Activated CD4-positive, CD25-positive, alpha-beta regulatory T cell (primary cell): ENCODE measurements at regions not wholly inside any gene's neighbourhood (a gene's known extent, or its start where the extent isn't known, plus 50 kb on each side); places are given as distances from the start of the nearest gene placed in this dataset.

Source experiments
- DNase-seq, 4 experiments: peaks; one replicate each; lab custom pipeline; 2025; lab: John Stamatoyannopoulos, UW

DNA sequence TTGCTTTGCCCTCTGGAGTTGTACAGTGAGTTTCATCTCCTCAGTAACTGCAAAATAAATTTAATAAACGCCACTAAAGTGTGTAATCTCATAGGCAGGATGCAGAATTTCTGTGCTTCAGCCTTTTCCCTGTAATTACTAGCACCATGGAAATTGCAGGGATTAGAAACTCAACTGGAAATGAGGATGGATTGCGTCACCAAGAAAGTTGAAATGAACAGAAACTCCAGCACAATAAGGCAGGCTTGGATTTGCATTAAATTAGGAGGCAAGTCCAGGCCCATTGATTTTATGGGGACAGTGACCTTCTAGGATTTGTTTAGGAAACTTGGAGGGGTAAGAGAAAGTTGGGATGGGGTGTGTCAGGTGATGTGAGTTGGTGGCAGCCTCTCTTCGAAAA lies 197.5 kb downstream of the PTPRU start:
- DNase-seq, result no peak

DNA sequence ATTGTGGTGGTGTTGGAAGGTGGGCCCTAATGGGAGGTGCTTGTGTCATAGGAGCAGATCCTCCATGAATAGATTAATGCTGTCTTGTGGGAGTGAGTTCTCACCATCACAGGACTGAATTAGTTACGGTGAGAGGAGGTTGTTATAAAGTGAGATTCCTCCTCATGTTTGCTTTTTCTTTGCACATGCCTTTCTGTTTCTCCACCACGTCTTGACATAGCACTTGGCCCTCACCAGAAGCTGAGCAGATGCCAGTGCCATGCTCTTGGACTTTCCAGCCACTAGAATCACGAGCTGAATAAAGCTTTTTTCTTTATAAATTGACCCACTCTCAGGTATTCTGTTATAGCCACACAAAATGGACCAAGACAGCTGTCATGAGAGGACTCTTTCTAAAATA lies 194.8 kb downstream of the PTPRU start:
- no peak for DNase-seq

DNA sequence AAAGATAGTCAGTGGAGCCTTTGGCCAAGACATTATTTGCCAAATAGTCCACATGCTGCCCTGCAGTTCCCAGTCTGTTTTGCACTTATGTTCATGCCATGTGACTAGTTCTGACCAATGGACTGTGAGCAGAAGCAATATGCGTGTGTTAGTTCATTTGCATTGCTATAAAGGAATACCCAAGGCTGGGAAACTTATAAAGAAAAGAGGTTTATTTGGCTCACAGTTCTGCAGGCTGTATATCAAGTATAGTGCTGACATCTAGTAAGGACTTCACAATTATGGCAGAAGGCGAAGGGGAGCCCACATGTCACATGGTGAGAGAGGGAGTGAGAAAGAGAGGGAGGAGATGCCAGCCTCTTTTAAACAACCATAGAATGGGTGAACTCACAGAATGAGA lies 193.3 kb downstream of the PTPRU start:
- no peak for DNase-seq

DNA sequence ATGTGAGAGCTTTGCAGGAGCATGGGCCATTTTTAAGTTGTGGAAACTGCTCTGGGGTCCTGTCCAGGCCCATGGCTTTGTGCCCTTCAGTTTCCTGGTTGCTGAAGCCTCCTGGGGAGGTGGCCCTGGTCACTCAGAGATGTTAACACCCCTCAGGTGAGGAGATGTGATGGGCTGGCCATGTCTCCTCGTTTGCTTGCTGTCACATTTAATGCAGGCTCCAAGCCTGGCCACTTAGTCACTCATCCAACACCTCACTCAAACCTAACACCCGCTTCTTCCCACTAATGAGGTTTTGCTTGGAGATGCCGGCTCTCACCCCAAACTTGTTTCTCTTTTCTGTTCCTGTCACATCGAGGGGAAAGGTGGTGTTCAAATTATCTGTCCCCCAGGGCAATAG lies 192.7 kb downstream of the PTPRU start:
- DNase-seq, result no peak

DNA sequence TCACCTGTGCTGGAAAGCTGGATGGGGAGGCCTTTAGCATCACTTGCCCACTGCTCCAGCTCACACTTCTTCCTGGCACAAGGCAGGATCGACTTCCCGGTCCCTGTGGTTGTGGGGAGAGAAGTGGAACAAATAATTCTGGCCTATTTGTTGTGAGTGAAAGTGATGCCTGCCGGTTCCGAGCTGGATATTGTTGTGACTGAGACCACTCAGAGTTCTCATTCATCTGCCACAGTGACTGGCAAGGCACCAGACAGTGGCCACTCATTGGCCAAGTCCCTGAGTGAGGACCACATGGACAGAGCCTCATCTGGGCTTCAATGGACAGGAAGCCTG lies 191.9 kb downstream of the PTPRU start:
- DNase-seq, result no peak

DNA sequence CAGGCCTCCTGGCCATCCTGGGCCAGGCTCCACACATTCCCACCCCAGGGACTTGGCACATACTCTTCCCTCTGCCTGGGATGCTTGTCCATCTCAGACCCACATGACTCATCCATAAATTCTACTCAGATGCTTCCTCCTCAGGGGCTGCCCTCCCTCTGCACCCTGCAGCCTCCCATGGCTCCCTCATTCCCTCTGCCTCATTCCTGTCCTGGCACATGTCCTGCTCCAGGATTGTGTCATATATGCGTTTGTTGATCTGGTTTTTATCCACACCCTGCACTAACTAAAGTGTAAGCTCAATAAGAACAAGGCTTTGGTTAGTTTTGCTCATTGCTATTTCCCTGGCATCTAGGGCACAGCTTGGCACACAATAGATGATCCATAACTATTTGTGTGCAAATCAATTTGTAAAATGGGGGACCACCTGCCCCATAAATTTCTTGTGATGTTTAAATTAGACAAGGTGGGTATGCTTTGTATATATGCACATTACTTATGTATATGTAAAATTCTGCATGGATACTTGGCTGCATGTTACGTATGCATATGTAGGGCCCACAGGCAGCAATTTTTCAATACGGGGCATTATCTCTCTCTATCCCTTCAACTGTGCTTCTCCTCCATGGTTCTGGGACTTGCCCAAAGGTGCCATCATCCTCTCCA lies 191.4 kb downstream of the PTPRU start:
- DNase-seq, result no peak

DNA sequence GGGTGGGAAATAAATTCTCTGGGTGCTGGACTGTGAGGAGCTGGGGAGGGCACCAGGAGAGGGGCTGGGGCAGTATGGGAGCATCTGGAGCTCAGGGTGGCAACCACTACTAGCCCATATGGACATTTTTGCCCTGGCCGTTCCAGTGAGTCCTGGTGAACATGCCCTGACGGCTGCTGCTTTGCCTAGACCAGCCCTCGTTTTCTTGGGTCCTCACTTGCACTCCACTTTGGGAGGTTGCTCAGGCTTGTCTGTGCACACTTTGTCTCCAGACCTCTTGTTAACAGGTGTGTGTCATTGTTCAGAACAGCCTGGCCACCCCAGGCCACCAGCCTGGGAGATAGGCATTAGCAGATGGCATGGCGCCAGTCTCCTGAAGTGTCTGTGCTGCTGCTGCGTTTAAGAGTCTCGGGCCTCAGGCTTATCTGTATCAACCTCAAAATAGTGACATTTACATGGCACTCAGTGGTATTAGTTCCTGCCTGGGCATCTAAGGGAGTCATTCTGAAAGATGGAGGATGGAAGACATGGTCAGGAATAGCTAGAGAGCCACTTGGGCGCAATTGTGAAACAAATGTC lies 190.5 kb downstream of the PTPRU start:
- DNase-seq, result no peak

DNA sequence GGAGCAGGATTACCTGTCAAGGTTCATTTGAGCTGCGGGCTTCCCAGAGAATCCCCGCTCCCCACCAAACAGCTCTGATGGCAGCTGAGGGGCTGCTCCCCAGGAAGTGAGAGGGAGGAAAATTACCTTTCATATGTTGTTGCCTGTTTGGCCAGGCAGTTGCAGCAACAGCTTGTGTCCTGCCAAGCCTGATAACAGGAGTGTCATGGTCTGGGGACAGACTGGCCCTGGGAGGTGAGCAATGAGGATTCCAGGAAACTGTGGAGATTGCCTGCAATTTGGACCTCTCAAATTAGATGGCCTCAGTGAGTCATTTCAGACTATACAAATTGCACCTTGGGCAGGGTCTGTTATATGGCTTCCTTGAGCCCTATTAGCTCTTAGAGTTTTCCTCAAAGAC lies 189.3 kb downstream of the PTPRU start:
- DNase-seq, result no peak

DNA sequence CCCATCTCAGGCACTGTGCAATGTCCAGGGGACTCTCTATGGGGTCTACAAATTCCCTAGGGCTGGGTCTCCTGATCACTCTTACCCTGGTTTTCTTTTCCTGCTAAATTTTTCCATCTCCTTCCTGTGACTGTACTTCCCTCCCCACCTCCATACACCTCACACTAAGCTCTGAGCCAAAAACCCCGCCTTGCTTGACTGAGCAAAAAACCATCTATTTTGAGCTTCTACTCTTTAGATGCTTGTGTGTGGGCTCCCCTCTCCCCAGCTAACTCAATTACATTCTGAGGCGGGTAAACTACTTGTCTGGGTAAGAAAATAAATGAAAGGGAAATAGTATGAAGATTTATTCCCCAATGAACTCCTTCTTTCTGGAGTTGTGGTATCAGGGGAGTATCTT lies 187.9 kb downstream of the PTPRU start:
- DNase-seq, result no peak

DNA sequence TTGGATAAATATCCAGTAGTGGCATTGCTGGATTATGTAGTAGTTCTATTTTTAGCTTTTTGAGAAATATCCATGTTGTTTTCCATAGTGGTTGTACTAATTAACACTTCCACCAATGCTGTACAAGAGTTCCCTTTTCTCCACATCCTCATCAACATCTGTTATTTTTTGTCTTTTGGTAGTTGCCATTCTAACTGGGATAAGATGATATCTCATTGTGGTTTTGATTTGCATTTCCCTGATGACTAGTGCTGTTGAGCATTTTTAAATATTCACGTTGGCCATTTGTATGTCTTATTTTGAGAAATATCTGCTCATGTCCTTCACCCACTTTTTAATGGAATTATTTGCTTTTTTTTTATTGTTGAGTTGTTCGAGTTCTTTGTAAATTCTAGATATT lies 183.9 kb downstream of the PTPRU start:
- no peak for DNase-seq

DNA sequence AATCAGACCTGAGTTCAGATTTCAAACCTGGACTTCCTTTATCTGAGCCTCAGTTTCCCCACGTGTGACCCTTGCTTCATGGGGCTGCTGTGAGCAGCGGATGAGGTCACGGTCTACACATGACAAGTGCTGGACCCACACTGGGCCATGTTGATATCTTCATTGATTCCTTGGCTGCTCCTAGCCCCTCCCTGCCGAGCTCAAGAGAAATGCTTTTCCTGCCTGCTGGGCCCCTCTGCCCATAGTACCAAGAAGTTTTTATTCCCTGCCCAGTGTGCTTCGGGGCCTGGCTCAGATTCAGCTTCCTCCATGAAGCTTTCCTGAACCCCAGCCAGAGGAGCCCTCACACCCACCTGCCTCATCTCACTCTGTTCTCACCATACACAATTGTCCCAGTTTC lies 181.6 kb downstream of the PTPRU start:
- DNase-seq, result no peak

DNA sequence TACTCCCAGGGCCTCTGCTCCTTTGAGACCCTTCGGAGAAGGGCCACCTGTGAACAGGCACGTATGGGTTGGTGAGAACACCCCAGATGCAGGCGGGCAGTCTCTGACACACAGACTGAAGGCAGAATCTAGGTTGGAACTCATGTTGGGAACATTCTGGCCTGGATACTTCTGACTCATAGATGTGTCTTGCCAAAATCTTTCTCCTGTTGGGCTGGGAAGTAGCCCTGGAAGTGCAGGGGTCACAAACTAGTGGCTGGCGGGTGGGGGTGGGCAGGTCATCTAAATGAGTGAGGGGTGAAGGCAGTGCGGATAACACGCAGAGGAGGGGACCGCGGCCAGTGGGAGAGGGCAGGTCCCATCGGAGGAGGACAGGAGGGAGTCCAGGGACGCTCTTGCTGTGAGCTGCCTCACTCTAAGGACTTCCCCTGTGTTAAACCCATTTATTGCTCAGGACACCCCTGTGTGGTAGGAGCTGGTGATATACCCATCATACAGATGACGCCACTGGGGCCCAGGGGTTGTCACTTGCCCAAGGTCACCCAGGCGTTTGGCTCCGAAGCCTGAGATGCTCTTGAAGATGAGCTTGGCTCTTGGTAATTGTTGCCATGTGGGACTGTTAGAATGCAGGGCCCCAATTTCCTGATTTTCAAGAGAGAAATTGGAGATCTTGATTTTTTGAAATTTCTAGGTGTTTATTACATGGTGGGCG lies 181.0 kb downstream of the PTPRU start:
- no peak for DNase-seq

DNA sequence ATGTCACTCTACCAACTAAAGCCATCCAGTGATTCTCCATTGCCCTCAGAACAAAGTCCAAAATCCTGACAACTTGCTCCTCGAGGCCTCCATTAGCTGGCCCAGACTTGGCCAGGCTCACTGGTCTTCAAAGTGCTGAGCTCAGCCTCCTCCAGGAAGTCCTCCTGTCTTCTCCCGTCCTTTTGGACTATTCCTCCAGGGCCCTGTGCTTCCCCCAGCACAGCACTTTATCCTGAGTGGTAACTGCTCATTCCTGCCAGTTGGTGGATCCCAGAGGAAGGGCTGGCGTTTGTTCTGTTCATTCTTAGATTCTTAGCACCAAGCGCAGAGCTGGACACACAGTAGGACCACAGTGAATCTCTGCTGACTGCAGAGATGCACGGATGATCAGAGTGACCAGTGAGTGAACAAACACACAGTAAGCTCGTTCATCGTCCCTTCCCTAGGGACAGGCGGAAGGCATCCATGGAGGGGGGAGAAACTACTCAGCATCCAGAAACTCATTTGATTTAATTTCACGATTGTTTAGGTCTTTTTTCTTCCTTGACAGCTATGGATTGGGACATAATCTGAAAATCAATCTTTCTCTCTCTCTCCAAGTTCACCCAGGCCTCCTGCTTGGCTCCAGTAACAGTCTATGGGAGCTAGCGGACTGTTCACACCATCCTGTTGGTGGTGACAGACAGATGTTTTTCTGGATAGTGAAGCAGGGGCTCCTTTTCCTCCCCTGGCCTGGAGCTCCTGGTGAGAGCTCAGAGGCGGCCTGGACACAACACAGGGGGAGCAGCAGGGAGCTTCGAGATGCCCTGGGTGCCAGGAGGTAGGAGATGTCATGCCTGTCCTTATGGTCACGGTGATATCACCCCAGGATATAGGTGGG lies 180.2 kb downstream of the PTPRU start:
- DNase-seq, result no peak

DNA sequence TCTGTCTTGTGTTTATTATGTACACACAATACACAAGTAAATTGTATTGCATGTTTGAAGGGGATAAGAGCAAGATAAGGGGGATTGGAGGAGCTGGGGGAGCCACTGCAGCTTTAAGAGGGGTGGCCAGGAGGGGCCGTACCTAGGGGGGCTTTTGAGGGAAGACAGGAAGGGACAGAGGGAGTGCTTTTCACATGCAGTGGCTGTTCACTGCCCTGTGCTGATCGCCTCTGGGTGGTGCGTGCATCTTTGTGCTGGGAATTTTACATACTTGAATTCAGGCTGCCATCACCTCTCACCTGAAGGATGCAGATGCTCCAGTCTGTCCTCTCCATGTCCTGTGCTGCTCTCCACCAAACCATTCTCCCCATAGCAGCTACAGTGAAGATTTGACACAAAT lies 179.5 kb downstream of the PTPRU start:
- DNase-seq, result no peak

DNA sequence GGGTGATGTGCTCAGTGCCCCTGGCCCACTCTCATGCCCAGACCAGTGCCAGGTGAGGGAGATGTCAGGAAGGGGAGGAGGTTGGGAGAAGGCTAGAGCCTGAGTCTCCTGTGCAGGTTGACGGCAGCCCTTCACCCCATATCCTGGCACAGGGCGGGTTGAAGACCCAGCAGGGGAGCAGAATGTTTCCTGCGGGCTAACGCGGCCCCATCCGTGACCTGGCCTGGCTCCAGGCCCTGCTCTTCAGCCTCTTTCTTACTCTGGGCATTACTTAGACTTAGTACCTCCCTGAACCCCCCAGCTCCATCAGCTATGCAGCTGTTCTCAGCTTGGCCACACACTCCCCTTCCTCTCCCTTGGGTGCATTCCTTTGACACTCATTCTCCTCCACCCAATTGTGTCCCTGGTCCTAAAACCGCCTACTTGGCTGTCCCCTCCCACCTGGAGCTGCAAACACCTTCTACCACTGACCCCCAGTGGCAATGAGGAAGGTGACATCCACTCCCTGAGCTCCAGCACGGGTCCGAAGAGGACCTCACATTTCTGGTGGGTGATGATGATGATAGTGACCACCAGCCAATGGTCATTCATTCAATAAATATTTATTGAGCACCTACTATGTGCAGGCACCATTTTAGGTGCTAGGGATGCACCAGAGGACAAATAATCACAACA lies 179.0 kb downstream of the PTPRU start:
- DNase-seq, result no peak

DNA sequence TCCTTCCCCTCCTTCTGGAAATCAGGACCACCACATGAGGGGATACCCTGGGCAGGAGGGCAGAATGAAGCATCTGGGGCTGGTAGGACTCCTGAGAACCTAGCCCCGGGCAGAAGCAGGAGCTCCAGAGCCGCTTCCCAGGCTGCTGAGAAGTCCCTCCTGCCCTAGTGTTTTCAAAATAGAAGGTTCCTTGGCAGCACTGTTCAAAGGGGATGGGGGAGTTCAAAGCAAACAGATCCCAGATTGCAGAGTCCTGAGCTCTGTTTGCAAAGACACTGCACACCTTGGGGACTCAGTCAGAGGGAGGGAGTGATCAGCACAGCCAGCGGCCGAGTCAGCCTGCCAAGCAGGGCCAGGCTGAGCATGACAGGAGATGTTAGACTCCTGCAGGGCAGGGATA lies 177.8 kb downstream of the PTPRU start:
- no peak for DNase-seq

DNA sequence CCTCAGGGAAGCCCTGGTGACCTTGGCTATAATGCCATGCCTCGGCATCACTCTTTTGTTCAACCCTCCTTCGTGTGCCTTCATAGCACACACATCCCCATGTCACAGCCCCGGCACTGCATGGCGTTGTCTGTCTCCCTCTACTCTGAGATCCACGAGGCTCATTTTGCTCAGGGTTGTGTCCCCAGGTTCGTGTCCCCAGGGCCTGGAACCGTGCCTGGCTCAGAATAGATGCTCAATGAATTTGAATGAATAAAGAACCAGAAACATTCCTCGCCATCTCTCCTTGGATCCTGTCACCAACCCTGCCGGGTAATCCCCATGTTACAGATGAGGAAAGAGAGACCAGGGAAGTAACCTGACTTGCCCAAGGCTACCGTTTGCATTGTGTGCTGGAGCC lies 177.3 kb downstream of the PTPRU start:
- no peak for DNase-seq

DNA sequence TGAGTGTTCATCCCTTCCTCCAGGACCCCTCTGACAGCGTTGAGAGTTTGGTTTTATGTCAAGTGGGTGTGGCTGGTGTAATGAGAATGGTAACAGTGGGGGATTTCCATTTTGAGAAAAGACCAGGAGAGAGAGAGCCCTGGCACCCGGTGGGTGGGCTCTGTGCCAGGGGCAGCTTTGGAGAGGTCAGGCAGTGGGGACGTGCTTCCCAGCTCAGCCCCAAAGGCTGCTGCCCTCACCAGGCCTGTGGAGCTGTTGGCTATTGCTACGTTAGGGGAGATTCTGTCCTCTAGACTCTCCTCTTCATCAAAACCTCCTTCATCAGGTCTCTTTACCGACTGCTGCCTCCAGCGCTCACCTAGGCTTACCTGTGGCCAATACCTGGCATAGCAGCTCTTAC lies 176.3 kb downstream of the PTPRU start:
- DNase-seq, result no peak

DNA sequence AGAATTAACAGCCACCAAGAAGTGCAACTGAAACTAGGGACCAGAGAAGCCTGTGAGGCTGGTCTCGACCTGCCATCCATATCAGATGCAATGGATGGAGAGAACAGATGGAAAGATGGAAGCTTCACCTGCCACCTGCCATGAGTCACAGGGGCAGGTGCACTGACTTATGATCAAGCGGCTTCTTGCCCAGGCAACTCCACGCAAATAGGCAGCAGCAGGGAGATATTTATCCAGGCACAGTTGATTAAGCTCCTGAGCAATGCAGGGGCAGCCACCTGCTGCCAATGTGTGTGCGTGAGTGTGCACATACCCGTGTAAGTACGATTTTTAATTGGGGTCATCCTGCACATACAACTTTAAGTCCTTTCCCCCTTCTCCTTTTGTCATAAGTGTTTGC lies 174.2 kb downstream of the PTPRU start:
- no peak for DNase-seq

DNA sequence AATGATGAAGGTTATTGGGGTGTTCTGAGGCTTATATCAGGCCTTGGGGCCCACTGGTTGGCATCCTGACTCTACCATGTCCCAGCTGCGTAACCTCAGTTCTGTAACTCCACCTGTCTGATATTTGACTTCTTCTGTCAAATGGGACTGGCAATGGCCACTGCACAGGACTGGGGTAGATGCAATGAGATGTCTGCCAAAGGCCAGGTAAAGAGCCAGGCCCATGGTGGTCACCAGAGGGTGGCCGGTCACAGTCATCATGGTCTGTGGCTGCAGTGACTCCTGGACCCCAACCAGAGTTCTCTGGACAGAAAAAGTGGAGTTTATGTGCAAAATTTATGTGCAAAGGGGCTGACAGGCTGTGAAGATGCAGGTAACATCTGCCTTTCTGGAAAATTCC lies 173.3 kb downstream of the PTPRU start:
- DNase-seq, result no peak

DNA sequence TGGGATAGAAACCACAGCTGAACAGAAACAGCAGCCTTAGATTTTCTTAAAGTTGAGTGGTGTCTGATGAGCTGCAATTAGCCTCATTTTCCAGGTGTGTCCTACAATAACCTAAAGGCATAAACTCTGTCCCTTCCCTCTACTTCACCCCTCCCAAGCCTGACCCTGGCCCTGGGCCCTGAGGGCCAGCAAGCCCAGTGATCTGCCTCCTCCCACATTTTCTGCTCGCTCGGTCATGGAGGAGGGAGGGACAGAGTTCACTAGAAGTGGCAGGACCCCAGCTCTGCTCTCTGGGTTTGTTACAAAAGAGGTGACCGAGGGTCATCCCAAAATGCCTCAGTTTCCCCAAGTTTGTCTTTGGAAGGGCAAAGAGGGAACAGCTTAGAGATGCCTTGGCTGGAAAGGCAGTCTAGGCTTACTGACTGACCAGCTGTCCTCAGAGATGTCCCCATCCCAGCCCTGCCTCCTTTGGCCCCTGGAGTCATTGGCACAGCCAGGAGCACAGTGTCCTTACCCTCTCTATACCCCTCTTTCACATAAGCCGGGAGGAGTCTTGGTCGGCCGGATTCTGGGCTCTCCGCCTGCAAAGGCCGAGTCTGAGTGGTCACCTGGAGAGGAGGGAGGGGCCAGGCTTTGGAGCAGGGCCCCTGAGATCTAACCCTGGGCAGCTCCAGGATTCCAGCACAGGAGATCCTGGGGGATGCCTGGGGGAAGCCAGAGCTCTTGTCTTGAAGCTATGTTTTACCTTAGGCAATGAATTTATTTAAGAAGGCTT lies 172.7 kb downstream of the PTPRU start:
- no peak for DNase-seq

DNA sequence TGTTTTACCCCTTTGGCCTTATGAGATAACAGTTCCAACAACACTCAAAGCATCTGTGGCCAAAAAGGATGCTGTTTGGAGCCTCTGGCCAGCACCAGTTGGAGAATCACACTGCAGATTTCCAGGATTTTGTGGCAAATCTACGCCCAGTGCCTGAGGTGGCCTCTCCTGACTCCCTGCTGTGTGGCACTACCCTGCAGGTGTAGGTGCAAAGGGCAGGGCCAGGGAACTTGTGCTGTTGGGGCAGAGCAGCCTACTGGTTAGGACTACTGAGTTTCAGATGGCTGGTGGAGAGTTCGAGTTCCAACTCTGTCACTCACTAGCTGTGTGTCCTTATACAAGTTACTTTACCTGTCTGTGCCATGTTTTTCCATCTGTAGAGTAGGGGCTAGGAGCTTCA lies 170.5 kb downstream of the PTPRU start:
- no peak for DNase-seq
